HUES48 (cell line): ENCODE measurements at regions not wholly inside any gene's neighbourhood (a gene's known extent, or its start where the extent isn't known, plus 50 kb on each side); places are given as distances from the start of the nearest gene placed in this dataset.

Source experiments
- H3K27ac ChIP-seq: one replicate; pipeline ENCODE4 v1.7.0; 2013; ENCODE audit warnings: low read depth, low read length, inconsistent platforms
- H3K27me3 ChIP-seq: 2 replicates; pipeline ENCODE4 v1.6.1; 2013; ENCODE audit warnings: mild to moderate bottlenecking, low read length; ENCODE audit not compliant: control insufficient read depth, insufficient read depth
- H3K36me3 ChIP-seq: 2 replicates; pipeline ENCODE4 v1.6.1; 2013; ENCODE audit warnings: low read length; ENCODE audit not compliant: control insufficient read depth, insufficient read depth
- H3K4me1 ChIP-seq: 2 replicates; pipeline ENCODE4 v1.6.1; 2013; ENCODE audit warnings: mild to moderate bottlenecking, low read length; ENCODE audit not compliant: control insufficient read depth, insufficient read depth
- H3K4me3 ChIP-seq: 2 replicates; pipeline ENCODE4 v1.5.1; 2013; ENCODE audit warnings: mild to moderate bottlenecking, low read depth, low read length
- H3K9ac ChIP-seq: 2 replicates; pipeline ENCODE4 v1.6.1; 2013; ENCODE audit warnings: mild to moderate bottlenecking, low read depth, low read length, moderate library complexity
- H3K9me3 ChIP-seq: 2 replicates; pipeline ENCODE4 v1.6.1; 2013; ENCODE audit warnings: low read length; ENCODE audit not compliant: control insufficient read depth, insufficient read depth

- Histone ChIP-seq H3K27me3 (no peaks in the 10 kb centered on the region), H3K9me3 (no peaks in the 10 kb centered on the region), H3K27ac (no peak overlapping the region), H3K9ac (no peak overlapping the region), H3K4me1 (no peaks in the 10 kb centered on the region), H3K4me3 (no peak overlapping the region), H3K36me3 (no peaks in the 10 kb centered on the region)
Observed at GRCh38 chr18:72601944-72602343, 57.8 kb upstream of the CBLN2 start.

- Histone ChIP-seq H3K4me3 (no peak overlapping the region), H3K27me3 (no peaks in the 10 kb centered on the region), H3K4me1 (no peaks in the 10 kb centered on the region), H3K9me3 (no peaks in the 10 kb centered on the region), H3K27ac (no peak overlapping the region), H3K36me3 (no peaks in the 10 kb centered on the region), H3K9ac (no peak overlapping the region)
Observed at GRCh38 chr18:72601481-72601880, 57.3 kb upstream of the CBLN2 start.
